Right lobe of liver (tissue), 4 donors: ENCODE measurements at regions not wholly inside any gene's neighbourhood (a gene's known extent, or its start where the extent isn't known, plus 50 kb on each side); places are given as distances from the start of the nearest gene placed in this dataset.

Source experiments
- POLR2A ChIP-seq: fragments of 450-650 bp; IDR thresholded peaks from one replicate; pipeline ENCODE4 v1.6.1; 2017; ENCODE audit warnings: antibody characterized with exemption, mild to moderate bottlenecking
- TF ChIP-seq, protein P1 (sequence below), 4 donors: fragments of 200-600 bp in 3 of 4; fragments of 450-650 bp in 1 of 4; IDR thresholded peaks; one replicate each; pipeline versions ENCODE4 v1.5.1 to v1.8.0; 2016 to 2022; ENCODE audit warnings: antibody characterized with exemption in 4 of 4, mild to moderate bottlenecking in 2 of 4
- donor health status: DM: no; HTN: no; CAD: no.
- donor health status: DM: no; HTN: no; CAD: no.
- donor health status: DM: no; HTN: yes; CAD: no.

DNA sequence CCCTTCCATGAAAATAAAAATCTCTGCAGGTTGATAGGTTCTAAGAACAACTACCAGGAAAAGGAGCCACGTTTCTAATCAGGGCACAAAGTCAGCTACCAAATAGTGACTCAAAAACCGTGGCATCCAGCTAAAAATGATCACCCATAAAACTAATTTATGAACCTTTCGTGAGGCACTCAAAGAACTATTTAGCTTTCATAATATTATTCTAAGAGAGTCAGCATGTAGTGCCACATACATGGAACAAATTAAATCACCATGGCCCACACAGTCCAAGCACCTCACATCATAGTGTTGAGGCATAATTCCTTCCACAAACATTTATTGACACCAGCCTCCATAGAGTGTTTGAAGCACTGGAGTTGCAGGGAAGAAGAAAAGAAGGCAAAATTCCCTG lies 252.0 kb upstream of the PPARGC1A start:
- TF ChIP-seq, protein P1, sequence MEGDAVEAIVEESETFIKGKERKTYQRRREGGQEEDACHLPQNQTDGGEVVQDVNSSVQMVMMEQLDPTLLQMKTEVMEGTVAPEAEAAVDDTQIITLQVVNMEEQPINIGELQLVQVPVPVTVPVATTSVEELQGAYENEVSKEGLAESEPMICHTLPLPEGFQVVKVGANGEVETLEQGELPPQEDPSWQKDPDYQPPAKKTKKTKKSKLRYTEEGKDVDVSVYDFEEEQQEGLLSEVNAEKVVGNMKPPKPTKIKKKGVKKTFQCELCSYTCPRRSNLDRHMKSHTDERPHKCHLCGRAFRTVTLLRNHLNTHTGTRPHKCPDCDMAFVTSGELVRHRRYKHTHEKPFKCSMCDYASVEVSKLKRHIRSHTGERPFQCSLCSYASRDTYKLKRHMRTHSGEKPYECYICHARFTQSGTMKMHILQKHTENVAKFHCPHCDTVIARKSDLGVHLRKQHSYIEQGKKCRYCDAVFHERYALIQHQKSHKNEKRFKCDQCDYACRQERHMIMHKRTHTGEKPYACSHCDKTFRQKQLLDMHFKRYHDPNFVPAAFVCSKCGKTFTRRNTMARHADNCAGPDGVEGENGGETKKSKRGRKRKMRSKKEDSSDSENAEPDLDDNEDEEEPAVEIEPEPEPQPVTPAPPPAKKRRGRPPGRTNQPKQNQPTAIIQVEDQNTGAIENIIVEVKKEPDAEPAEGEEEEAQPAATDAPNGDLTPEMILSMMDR (IDR thresholded peaks at IDR 0.05), result no peak
- TF ChIP-seq POLR2A, result no peak
